ENCODE measurements at regions not wholly inside any gene's neighbourhood (a gene's known extent, or its start where the extent isn't known, plus 50 kb on each side); places are given as distances from the start of the nearest gene placed in this dataset.
"Not testable (repeated sequence)": the region's sequence is repeated elsewhere in the genome, so short reads cannot be mapped to it uniquely, and the experiment has no call there.

- H3K4me3 ChIP-seq (ENCODE audit: low read depth in 1 of 2, low read length in 2 of 2) = no peak overlapping the region
- H3K27ac ChIP-seq (ENCODE audit: low read depth in 2 of 2, low read length in 1 of 2) = no peak overlapping the region
- no peaks in the 10 kb centered on the region for H3K27me3 ChIP-seq (ENCODE audit: control insufficient read depth in 1 of 2, insufficient read depth in 2 of 2, low read length in 2 of 2)
- H3K9me3 ChIP-seq (ENCODE audit: control insufficient read depth in 2 of 2, insufficient read depth in 1 of 2, low read depth in 1 of 2, low read length in 1 of 2) = peaks cover 0 to 2% of the 10 kb centered on the region in 2 donors
- WGBS, 2 donors = 88 to 89% methylated on average over 2 of the region's 2 CpGs
- H3K36me3 ChIP-seq (ENCODE audit: control insufficient read depth in 2 of 2, insufficient read depth in 2 of 2, low read length in 1 of 2) = no peaks in the 10 kb centered on the region
- no peaks in the 10 kb centered on the region for H3K4me1 ChIP-seq (ENCODE audit: control insufficient read depth in 2 of 2, insufficient read depth in 2 of 2, low read length in 1 of 2)
Measured at GRCh38 chr3:124329723-124330122, 337.8 kb upstream of the ROPN1 start.

GRCh38 chr3:124333931-124334640 is 342.2 kb upstream of the ROPN1 start:
- 90 to 93% methylated on average over 14 of the region's 14 CpGs for WGBS, 2 donors
- Histone ChIP-seq H3K4me1 (ENCODE audit: control insufficient read depth in 2 of 2, insufficient read depth in 2 of 2, low read length in 1 of 2) (no peaks in the 10 kb centered on the region), H3K36me3 (ENCODE audit: control insufficient read depth in 2 of 2, insufficient read depth in 2 of 2, low read length in 1 of 2) (no peaks in the 10 kb centered on the region), H3K9me3 (ENCODE audit: control insufficient read depth in 2 of 2, insufficient read depth in 1 of 2, low read depth in 1 of 2, low read length in 1 of 2) (peaks cover 0 to 2% of the 10 kb centered on the region in 2 donors), H3K27me3 (ENCODE audit: control insufficient read depth in 1 of 2, insufficient read depth in 2 of 2, low read length in 2 of 2) (no peaks in the 10 kb centered on the region), H3K4me3 (ENCODE audit: low read depth in 1 of 2, low read length in 2 of 2) (no peak overlapping the region), H3K27ac (ENCODE audit: low read depth in 2 of 2, low read length in 1 of 2) (no peak overlapping the region)

- 85 to 86% methylated on average over 4 of the region's 4 CpGs for WGBS, 2 donors
- no peak overlapping the region for H3K4me3 ChIP-seq (ENCODE audit: low read depth in 1 of 2, low read length in 2 of 2)
- no peak overlapping the region for H3K27ac ChIP-seq (ENCODE audit: low read depth in 2 of 2, low read length in 1 of 2)
- H3K9me3 ChIP-seq (ENCODE audit: control insufficient read depth in 2 of 2, insufficient read depth in 1 of 2, low read depth in 1 of 2, low read length in 1 of 2) = no peaks in the 10 kb centered on the region
- H3K36me3 ChIP-seq (ENCODE audit: control insufficient read depth in 2 of 2, insufficient read depth in 2 of 2, low read length in 1 of 2) = no peaks in the 10 kb centered on the region
- no peaks in the 10 kb centered on the region for H3K27me3 ChIP-seq (ENCODE audit: control insufficient read depth in 1 of 2, insufficient read depth in 2 of 2, low read length in 2 of 2)
- H3K4me1 ChIP-seq (ENCODE audit: control insufficient read depth in 2 of 2, insufficient read depth in 2 of 2, low read length in 1 of 2) = no peaks in the 10 kb centered on the region
Measured at GRCh38 chr3:124336067-124336656, 344.2 kb upstream of the ROPN1 start.

- Histone ChIP-seq H3K9me3 (ENCODE audit: control insufficient read depth in 2 of 2, insufficient read depth in 1 of 2, low read depth in 1 of 2, low read length in 1 of 2) (no peaks in the 10 kb centered on the region), H3K27ac (ENCODE audit: low read depth in 2 of 2, low read length in 1 of 2) (no peak overlapping the region), H3K4me3 (ENCODE audit: low read depth in 1 of 2, low read length in 2 of 2) (no peak overlapping the region), H3K36me3 (ENCODE audit: control insufficient read depth in 2 of 2, insufficient read depth in 2 of 2, low read length in 1 of 2) (no peaks in the 10 kb centered on the region), H3K4me1 (ENCODE audit: control insufficient read depth in 2 of 2, insufficient read depth in 2 of 2, low read length in 1 of 2) (no peaks in the 10 kb centered on the region), H3K27me3 (ENCODE audit: control insufficient read depth in 1 of 2, insufficient read depth in 2 of 2, low read length in 2 of 2) (no peaks in the 10 kb centered on the region)
- 78 to 80% methylated on average over 2 of the region's 2 CpGs for WGBS, 2 donors
Measured at GRCh38 chr3:124345845-124346244, 353.9 kb upstream of the ROPN1 start.

GRCh38 chr3:124346487-124346886 is 354.6 kb upstream of the ROPN1 start:
- Histone ChIP-seq H3K27me3 (ENCODE audit: control insufficient read depth in 1 of 2, insufficient read depth in 2 of 2, low read length in 2 of 2) (no peaks in the 10 kb centered on the region), H3K27ac (ENCODE audit: low read depth in 2 of 2, low read length in 1 of 2) (no peak overlapping the region), H3K9me3 (ENCODE audit: control insufficient read depth in 2 of 2, insufficient read depth in 1 of 2, low read depth in 1 of 2, low read length in 1 of 2) (no peaks in the 10 kb centered on the region), H3K4me1 (ENCODE audit: control insufficient read depth in 2 of 2, insufficient read depth in 2 of 2, low read length in 1 of 2) (no peaks in the 10 kb centered on the region), H3K36me3 (ENCODE audit: control insufficient read depth in 2 of 2, insufficient read depth in 2 of 2, low read length in 1 of 2) (no peaks in the 10 kb centered on the region), H3K4me3 (ENCODE audit: low read depth in 1 of 2, low read length in 2 of 2) (no peak overlapping the region)
- WGBS, 2 donors = 80 to 89% methylated on average over 4 of the region's 4 CpGs

GRCh38 chr3:124347418-124347817 is 355.5 kb upstream of the ROPN1 start:
- Histone ChIP-seq H3K27me3 (ENCODE audit: control insufficient read depth in 1 of 2, insufficient read depth in 2 of 2, low read length in 2 of 2) (no peaks in the 10 kb centered on the region), H3K9me3 (ENCODE audit: control insufficient read depth in 2 of 2, insufficient read depth in 1 of 2, low read depth in 1 of 2, low read length in 1 of 2) (no peaks in the 10 kb centered on the region), H3K27ac (ENCODE audit: low read depth in 2 of 2, low read length in 1 of 2) (no peak overlapping the region), H3K4me3 (ENCODE audit: low read depth in 1 of 2, low read length in 2 of 2) (no peak overlapping the region), H3K4me1 (ENCODE audit: control insufficient read depth in 2 of 2, insufficient read depth in 2 of 2, low read length in 1 of 2) (no peaks in the 10 kb centered on the region), H3K36me3 (ENCODE audit: control insufficient read depth in 2 of 2, insufficient read depth in 2 of 2, low read length in 1 of 2) (no peaks in the 10 kb centered on the region)
- WGBS, 2 donors = 60 to 75% methylated on average over 2 of the region's 2 CpGs

GRCh38 chr3:124348555-124348954 is 356.6 kb upstream of the ROPN1 start:
- H3K9me3 ChIP-seq (ENCODE audit: control insufficient read depth in 2 of 2, insufficient read depth in 1 of 2, low read depth in 1 of 2, low read length in 1 of 2); H3K4me1 ChIP-seq (ENCODE audit: control insufficient read depth in 2 of 2, insufficient read depth in 2 of 2, low read length in 1 of 2); H3K4me3 ChIP-seq (ENCODE audit: low read depth in 1 of 2, low read length in 2 of 2); H3K36me3 ChIP-seq (ENCODE audit: control insufficient read depth in 2 of 2, insufficient read depth in 2 of 2, low read length in 1 of 2); H3K27ac ChIP-seq (ENCODE audit: low read depth in 2 of 2, low read length in 1 of 2); H3K27me3 ChIP-seq (ENCODE audit: control insufficient read depth in 1 of 2, insufficient read depth in 2 of 2, low read length in 2 of 2): not testable (repeated sequence)
- WGBS, 2 donors = 81 to 82% methylated on average over 4 to 5 of the region's 5 CpGs

- Histone ChIP-seq H3K27ac (ENCODE audit: low read depth in 2 of 2, low read length in 1 of 2) (no peak overlapping the region), H3K27me3 (ENCODE audit: control insufficient read depth in 1 of 2, insufficient read depth in 2 of 2, low read length in 2 of 2) (no peaks in the 10 kb centered on the region), H3K4me3 (ENCODE audit: low read depth in 1 of 2, low read length in 2 of 2) (no peak overlapping the region), H3K36me3 (ENCODE audit: control insufficient read depth in 2 of 2, insufficient read depth in 2 of 2, low read length in 1 of 2) (no peaks in the 10 kb centered on the region), H3K9me3 (ENCODE audit: control insufficient read depth in 2 of 2, insufficient read depth in 1 of 2, low read depth in 1 of 2, low read length in 1 of 2) (no peaks in the 10 kb centered on the region), H3K4me1 (ENCODE audit: control insufficient read depth in 2 of 2, insufficient read depth in 2 of 2, low read length in 1 of 2) (no peaks in the 10 kb centered on the region)
- WGBS, 2 donors = 61 to 64% methylated on average over 4 of the region's 4 CpGs
Measured at GRCh38 chr3:124351430-124352148, 359.7 kb upstream of the ROPN1 start.

- Histone ChIP-seq H3K4me1 (ENCODE audit: control insufficient read depth in 2 of 2, insufficient read depth in 2 of 2, low read length in 1 of 2) (no peaks in the 10 kb centered on the region), H3K36me3 (ENCODE audit: control insufficient read depth in 2 of 2, insufficient read depth in 2 of 2, low read length in 1 of 2) (no peaks in the 10 kb centered on the region), H3K9me3 (ENCODE audit: control insufficient read depth in 2 of 2, insufficient read depth in 1 of 2, low read depth in 1 of 2, low read length in 1 of 2) (no peaks in the 10 kb centered on the region), H3K4me3 (ENCODE audit: low read depth in 1 of 2, low read length in 2 of 2) (no peak overlapping the region), H3K27ac (ENCODE audit: low read depth in 2 of 2, low read length in 1 of 2) (no peak overlapping the region), H3K27me3 (ENCODE audit: control insufficient read depth in 1 of 2, insufficient read depth in 2 of 2, low read length in 2 of 2) (no peaks in the 10 kb centered on the region)
- 89 to 92% methylated on average over 3 of the region's 3 CpGs for WGBS, 2 donors
Measured at GRCh38 chr3:124352149-124352539, 360.2 kb upstream of the ROPN1 start.
